ENCODE measurements at regions not wholly inside any gene's neighbourhood (a gene's known extent, or its start where the extent isn't known, plus 50 kb on each side); places are given as distances from the start of the nearest gene placed in this dataset.
"Not testable (repeated sequence)": the region's sequence is repeated elsewhere in the genome, so short reads cannot be mapped to it uniquely, and the experiment has no call there.

- intact Hi-C loops (cut with DNase I) = no loop called here
- no peak for DNase-seq (ENCODE audit: missing footprints)
- ATAC-seq = no peak
These were observed 210.7 kb downstream of the EFCAB11 start for GRCh38 chr14:89743828-89744227.

- ATAC-seq = no peak
- no peak for DNase-seq (ENCODE audit: missing footprints)
- intact Hi-C loops (cut with DNase I) = no loop called here
These were observed 214.3 kb downstream of the EFCAB11 start for GRCh38 chr14:89740241-89740640.

- intact Hi-C loops (cut with DNase I) = no loop called here
- no peak for ATAC-seq
- DNase-seq (ENCODE audit: missing footprints) = no peak
These were observed 217.6 kb downstream of the EFCAB11 start for GRCh38 chr14:89736881-89737280.

- no peak for ATAC-seq
- intact Hi-C loops (cut with DNase I) = no loop called here
- DNase-seq (ENCODE audit: missing footprints) = no peak
These were observed 223.1 kb downstream of the EFCAB11 start for GRCh38 chr14:89731396-89731933.

GRCh38 chr14:89730687-89731086 is 223.8 kb downstream of the EFCAB11 start:
- ATAC-seq (peak; percentile 60), DNase-seq (ENCODE audit: missing footprints) (no peak)
- intact Hi-C loops (cut with DNase I) = no loop called here

- intact Hi-C loops (cut with DNase I) = no loop called here
- ATAC-seq (no peak), DNase-seq (ENCODE audit: missing footprints) (no peak)
These were observed 225.6 kb downstream of the EFCAB11 start for GRCh38 chr14:89728964-89729363.

- DNase-seq (ENCODE audit: missing footprints); intact Hi-C loops (cut with DNase I); ATAC-seq: not testable (repeated sequence)
These were observed 228.3 kb downstream of the EFCAB11 start for GRCh38 chr14:89726226-89726625.

- intact Hi-C loops (cut with DNase I) = no loop called here
- DNase-seq (ENCODE audit: missing footprints) = no peak
- no peak for ATAC-seq
These were observed 229.9 kb downstream of the EFCAB11 start for GRCh38 chr14:89724628-89724960.

- no peak for DNase-seq (ENCODE audit: missing footprints)
- no peak for ATAC-seq
- intact Hi-C loops (cut with DNase I) = no loop called here
These were observed 230.5 kb downstream of the EFCAB11 start for GRCh38 chr14:89723930-89724627.

- intact Hi-C loops (cut with DNase I) = no loop called here
- DNase-seq (ENCODE audit: missing footprints) (no peak), ATAC-seq (peak; percentile 45)
These were observed 232.6 kb downstream of the EFCAB11 start for GRCh38 chr14:89721956-89722355.

- peak; percentile 79 for ATAC-seq
These were observed 233.5 kb downstream of the EFCAB11 start for GRCh38 chr14:89720741-89721729.

GRCh38 chr14:89720076-89720687 is 234.3 kb downstream of the EFCAB11 start:
- ATAC-seq = no peak
- intact Hi-C loops (cut with DNase I) = no loop called here
- DNase-seq (ENCODE audit: missing footprints) = no peak

More at GRCh38 chr14:89720741-89721729, 233.5 kb downstream of the EFCAB11 start:
- intact Hi-C loops (cut with DNase I) = no loop called here
- peak; percentile 80 for DNase-seq (ENCODE audit: missing footprints)

- intact Hi-C loops (cut with DNase I) = no loop called here
- DNase-seq (ENCODE audit: missing footprints) (no peak), ATAC-seq (no peak)
These were observed 235.0 kb downstream of the EFCAB11 start for GRCh38 chr14:89719366-89720075.

GRCh38 chr14:89708982-89709625 is 245.4 kb downstream of the EFCAB11 start:
- DNase-seq (ENCODE audit: missing footprints) (no peak), ATAC-seq (no peak)
- intact Hi-C loops (cut with DNase I) = no loop called here

GRCh38 chr14:89707086-89707485 is 247.4 kb downstream of the EFCAB11 start:
- DNase-seq (ENCODE audit: missing footprints) (no peak), ATAC-seq (no peak)
- intact Hi-C loops (cut with DNase I) = no loop called here

GRCh38 chr14:89702876-89703200 is 251.7 kb downstream of the EFCAB11 start:
- no peak for DNase-seq (ENCODE audit: missing footprints)

GRCh38 chr14:89702073-89702875 is 252.3 kb downstream of the EFCAB11 start:
- intact Hi-C loops (cut with DNase I) = loop anchor here (5.0 kb wide), 2 partner anchors 85 to 285 kb away; partner anchors contain the start of gene FOXN3
- ATAC-seq = peak; percentile 72
- DNase-seq (ENCODE audit: missing footprints) = no peak

More at GRCh38 chr14:89702876-89703200, 251.7 kb downstream of the EFCAB11 start:
- intact Hi-C loops (cut with DNase I) = loop anchor here (5.0 kb wide), 2 partner anchors 86 to 286 kb away; partner anchors contain the start of gene FOXN3
- no peak for ATAC-seq

Data from Right ventricle myocardium inferior (tissue), 1 donor.